DMS53 treated with DMSO at 0.1 percent for 48 hours (cell line): ENCODE measurements at regions not wholly inside any gene's neighbourhood (a gene's known extent, or its start where the extent isn't known, plus 50 kb on each side); places are given as distances from the start of the nearest gene placed in this dataset.
"Not testable (repeated sequence)": the region's sequence is repeated elsewhere in the genome, so short reads cannot be mapped to it uniquely, and the experiment has no call there.

Source experiments
- DNase-seq: peaks from one replicate; lab custom pipeline; 2025; ENCODE audit not compliant: unreplicated experiment; lab: John Stamatoyannopoulos, UW

GRCh38 chr13:61215601-61216000, 200.0 kb downstream of the PCDH20 start:
- DNase-seq, result no peak

GRCh38 chr13:61215116-61215515, 200.5 kb downstream of the PCDH20 start:
- DNase-seq, result no peak

GRCh38 chr13:61214551-61214950, 201.1 kb downstream of the PCDH20 start:
- no peak for DNase-seq

- not testable (repeated sequence) for DNase-seq
These were observed 209.8 kb downstream of the PCDH20 start for GRCh38 chr13:61205898-61206297.

GRCh38 chr13:61204025-61204424, 211.6 kb downstream of the PCDH20 start:
- no peak for DNase-seq

GRCh38 chr13:61202042-61202441, 213.6 kb downstream of the PCDH20 start:
- no peak for DNase-seq

- no peak for DNase-seq
These were observed 222.8 kb downstream of the PCDH20 start for GRCh38 chr13:61192826-61193225.

- no peak for DNase-seq
These were observed 227.6 kb downstream of the PCDH20 start for GRCh38 chr13:61188057-61188456.

GRCh38 chr13:61187471-61187870, 228.2 kb downstream of the PCDH20 start:
- DNase-seq, result no peak

- DNase-seq, result no peak
These were observed 232.0 kb downstream of the PCDH20 start for GRCh38 chr13:61183670-61184069.

- DNase-seq, result no peak
These were observed 235.4 kb downstream of the PCDH20 start for GRCh38 chr13:61180234-61180633.

- no peak for DNase-seq
These were observed 235.9 kb downstream of the PCDH20 start for GRCh38 chr13:61179741-61180140.

- no peak for DNase-seq
These were observed 244.8 kb downstream of the PCDH20 start for GRCh38 chr13:61170856-61171255.

GRCh38 chr13:61162636-61163035, 253.0 kb downstream of the PCDH20 start:
- DNase-seq, result no peak

- no peak for DNase-seq
These were observed 253.5 kb downstream of the PCDH20 start for GRCh38 chr13:61162106-61162505.

- no peak for DNase-seq
These were observed 258.9 kb downstream of the PCDH20 start for GRCh38 chr13:61156753-61157152.

GRCh38 chr13:61151062-61151461, 264.6 kb downstream of the PCDH20 start:
- no peak for DNase-seq

GRCh38 chr13:61149331-61149730, 266.3 kb downstream of the PCDH20 start:
- DNase-seq, result no peak

- no peak for DNase-seq
These were observed 266.8 kb downstream of the PCDH20 start for GRCh38 chr13:61148691-61149315.

- DNase-seq, result no peak
These were observed 267.4 kb downstream of the PCDH20 start for GRCh38 chr13:61148211-61148610.

- DNase-seq, result no peak
These were observed 269.1 kb downstream of the PCDH20 start for GRCh38 chr13:61146571-61146970.

GRCh38 chr13:61146158-61146557, 269.5 kb downstream of the PCDH20 start:
- DNase-seq, result no peak

- DNase-seq, result no peak
These were observed 270.6 kb downstream of the PCDH20 start for GRCh38 chr13:61144834-61145593.
